ENCODE measurements at regions not wholly inside any gene's neighbourhood (a gene's known extent, or its start where the extent isn't known, plus 50 kb on each side); places are given as distances from the start of the nearest gene placed in this dataset.
"Not testable (repeated sequence)": the region's sequence is repeated elsewhere in the genome, so short reads cannot be mapped to it uniquely, and the experiment has no call there.

- ATAC-seq (no peak), DNase-seq (no peak)
- CTCF ChIA-PET: no interaction called here
- Histone ChIP-seq H3K9me2 (replicated peaks; ENCODE audit: low read length) (no peaks in the 10 kb centered on the region), H4K20me1 (ENCODE audit: low read length) (no peaks in the 10 kb centered on the region), H3K4me3 (ENCODE audit: low read length) (no peak overlapping the region), H3K79me2 (ENCODE audit: low read length) (no peaks in the 10 kb centered on the region), H3K4me2 (ENCODE audit: low read length) (no peak overlapping the region), H3K36me3 (ENCODE audit: low read depth, low read length) (no peaks in the 10 kb centered on the region), H3K9me3 (ENCODE audit: low read length) (no peaks in the 10 kb centered on the region), H3K9ac (ENCODE audit: low read length) (no peak overlapping the region), H3K4me1 (ENCODE audit: insufficient read depth, low read length) (no peaks in the 10 kb centered on the region), H3F3A (ENCODE audit: low read length, unreplicated experiment) (no peaks in the 10 kb centered on the region), H3K27me3 (ENCODE audit: low read length) (no peaks in the 10 kb centered on the region), H3K27ac (ENCODE audit: low read length) (no peak overlapping the region), H2AFZ (ENCODE audit: low read length) (no peak overlapping the region)
- POLR2A ChIA-PET (ENCODE audit: unreplicated experiment): no interaction called here
- intact Hi-C loops (cut with micrococcal nuclease): no loop called here
- BruUV-seq (replicated peaks): no TSS peak
- no peak for TF ChIP-seq EZH2 (IDR thresholded peaks at IDR 0.05; ENCODE audit: low read length, unreplicated experiment)
- TF ChIP-seq, protein P1, sequence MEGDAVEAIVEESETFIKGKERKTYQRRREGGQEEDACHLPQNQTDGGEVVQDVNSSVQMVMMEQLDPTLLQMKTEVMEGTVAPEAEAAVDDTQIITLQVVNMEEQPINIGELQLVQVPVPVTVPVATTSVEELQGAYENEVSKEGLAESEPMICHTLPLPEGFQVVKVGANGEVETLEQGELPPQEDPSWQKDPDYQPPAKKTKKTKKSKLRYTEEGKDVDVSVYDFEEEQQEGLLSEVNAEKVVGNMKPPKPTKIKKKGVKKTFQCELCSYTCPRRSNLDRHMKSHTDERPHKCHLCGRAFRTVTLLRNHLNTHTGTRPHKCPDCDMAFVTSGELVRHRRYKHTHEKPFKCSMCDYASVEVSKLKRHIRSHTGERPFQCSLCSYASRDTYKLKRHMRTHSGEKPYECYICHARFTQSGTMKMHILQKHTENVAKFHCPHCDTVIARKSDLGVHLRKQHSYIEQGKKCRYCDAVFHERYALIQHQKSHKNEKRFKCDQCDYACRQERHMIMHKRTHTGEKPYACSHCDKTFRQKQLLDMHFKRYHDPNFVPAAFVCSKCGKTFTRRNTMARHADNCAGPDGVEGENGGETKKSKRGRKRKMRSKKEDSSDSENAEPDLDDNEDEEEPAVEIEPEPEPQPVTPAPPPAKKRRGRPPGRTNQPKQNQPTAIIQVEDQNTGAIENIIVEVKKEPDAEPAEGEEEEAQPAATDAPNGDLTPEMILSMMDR (conservative IDR thresholded peaks at IDR 0.05; ENCODE audit: low read depth, low read length): no peak
- no peak for TF ChIP-seq EZH2phosphoT487 (IDR thresholded peaks at IDR 0.05; ENCODE audit: borderline replicate concordance, low read length)
Measured at GRCh38 chr15:50850003-50850402, 58.5 kb upstream of the AP4E1 start.

GRCh38 chr15:50848349-50848748 lies 60.1 kb upstream of the AP4E1 start:
- BruUV-seq (replicated peaks): no TSS peak
- POLR2A ChIA-PET (ENCODE audit: unreplicated experiment): no interaction called here
- H4K20me1 ChIP-seq (ENCODE audit: low read length): no peaks in the 10 kb centered on the region

GRCh38 chr15:50845181-50845580 lies 63.3 kb upstream of the AP4E1 start:
- BruUV-seq (replicated peaks); H3K9me3 ChIP-seq (ENCODE audit: low read length); H3K9ac ChIP-seq (ENCODE audit: low read length); POLR2A ChIA-PET (ENCODE audit: unreplicated experiment); H3K4me1 ChIP-seq (ENCODE audit: insufficient read depth, low read length); H3F3A ChIP-seq (ENCODE audit: low read length, unreplicated experiment); DNase-seq; H3K27me3 ChIP-seq (ENCODE audit: low read length); H3K36me3 ChIP-seq (ENCODE audit: low read depth, low read length); H2AFZ ChIP-seq (ENCODE audit: low read length); H4K20me1 ChIP-seq (ENCODE audit: low read length); H3K4me2 ChIP-seq (ENCODE audit: low read length); H3K9me2 ChIP-seq (replicated peaks; ENCODE audit: low read length); CTCF ChIA-PET; ATAC-seq; H3K4me3 ChIP-seq (ENCODE audit: low read length); intact Hi-C loops (cut with micrococcal nuclease); H3K27ac ChIP-seq (ENCODE audit: low read length); H3K79me2 ChIP-seq (ENCODE audit: low read length): not testable (repeated sequence)

More at GRCh38 chr15:50848349-50848748, 60.1 kb upstream of the AP4E1 start:
- Histone ChIP-seq H3K4me1 (ENCODE audit: insufficient read depth, low read length) (no peaks in the 10 kb centered on the region), H3K79me2 (ENCODE audit: low read length) (no peaks in the 10 kb centered on the region), H3K9me2 (replicated peaks; ENCODE audit: low read length) (no peaks in the 10 kb centered on the region), H3K27ac (ENCODE audit: low read length) (no peak overlapping the region), H3K27me3 (ENCODE audit: low read length) (no peaks in the 10 kb centered on the region), H3K36me3 (ENCODE audit: low read depth, low read length) (no peaks in the 10 kb centered on the region), H2AFZ (ENCODE audit: low read length) (no peak overlapping the region), H3K9me3 (ENCODE audit: low read length) (no peaks in the 10 kb centered on the region), H3K4me2 (ENCODE audit: low read length) (no peak overlapping the region), H3F3A (ENCODE audit: low read length, unreplicated experiment) (no peaks in the 10 kb centered on the region), H3K4me3 (ENCODE audit: low read length) (no peak overlapping the region), H3K9ac (ENCODE audit: low read length) (no peak overlapping the region)
- intact Hi-C loops (cut with micrococcal nuclease): no loop called here
- CTCF ChIA-PET: no interaction called here
- TF ChIP-seq, protein P1 (conservative IDR thresholded peaks at IDR 0.05; ENCODE audit: low read depth, low read length): no peak
- TF ChIP-seq EZH2phosphoT487 (IDR thresholded peaks at IDR 0.05; ENCODE audit: borderline replicate concordance, low read length) (no peak), EZH2 (IDR thresholded peaks at IDR 0.05; ENCODE audit: low read length, unreplicated experiment) (no peak)
- ATAC-seq (no peak), DNase-seq (no peak)
